IMR-90 (cell line): ENCODE measurements at regions not wholly inside any gene's neighbourhood (a gene's known extent, or its start where the extent isn't known, plus 50 kb on each side); places are given as distances from the start of the nearest gene placed in this dataset.

ENCODE experiments used
- ATAC-seq: fragments of 200-7000 bp; cut with Tn5 transposase; 2 replicates; pipeline ENCODE4 v1.9.1; 2020; ENCODE audit warnings: low read depth, mild to moderate bottlenecking, moderate library complexity
- BruUV-seq: library from RNA; stranded (reverse); fragments of 400-500 nt; replicated peaks from 2 replicates; lab custom pipeline; 2021; lab: Mats Ljungman, UMichigan
- CTCF ChIA-PET: fragments of 300-600 bp; formaldehyde crosslinking; extraction: SDS; loops from one replicate; lab custom pipeline; 2021; ENCODE audit warnings: antibody characterized with exemption; lab: Yijun Ruan, JAX
- POLR2A ChIA-PET: fragments of 300-600 bp; sonication (Branson Sonifier 250); formaldehyde crosslinking; loops from one replicate; lab custom pipeline; 2022; ENCODE audit warnings: antibody characterized with exemption; ENCODE audit not compliant: unreplicated experiment; lab: Charles Lee
- DNase-seq: peaks from one replicate; pipeline ENCODE4 v3.0.0; 2013
- H2AFZ ChIP-seq: replicated peaks from 2 replicates; pipeline ENCODE3; 2013; ENCODE audit warnings: low read length, mild to moderate bottlenecking; ENCODE audit not compliant: poor library complexity
- H2AK5ac ChIP-seq: 2 replicates; pipeline ENCODE4 v1.6.1; 2013; ENCODE audit warnings: low read depth, low read length, inconsistent platforms
- H2AK9ac ChIP-seq: replicated peaks from 2 replicates; pipeline ENCODE3; 2013; ENCODE audit warnings: mild to moderate bottlenecking, low read depth, low read length, moderate library complexity; ENCODE audit not compliant: poor library complexity
- H2BK120ac ChIP-seq: 2 replicates; pipeline ENCODE4 v1.6.1; 2013; ENCODE audit warnings: low read depth, low read length, inconsistent platforms
- H2BK15ac ChIP-seq: 3 replicates; pipeline ENCODE4 v1.6.1; 2013; ENCODE audit warnings: low read depth, low read length, inconsistent platforms
- H2BK20ac ChIP-seq: 2 replicates; pipeline ENCODE4 v1.6.1; 2013; ENCODE audit warnings: low read depth, mild to moderate bottlenecking, inconsistent platforms, low read length, moderate library complexity
- H2BK5ac ChIP-seq: 2 replicates; pipeline ENCODE4 v1.6.1; 2013; ENCODE audit warnings: mild to moderate bottlenecking, low read depth, low read length, inconsistent platforms; ENCODE audit not compliant: poor library complexity, severe bottlenecking
- H3K14ac ChIP-seq: replicated peaks from 2 replicates; pipeline ENCODE4 v1.6.1; 2013; ENCODE audit warnings: low read depth, low read length, inconsistent platforms
- H3K18ac ChIP-seq: 2 replicates; pipeline ENCODE4 v1.6.1; 2013; ENCODE audit warnings: low read depth, low read length, control low read depth
- H3K23ac ChIP-seq: 2 replicates; pipeline ENCODE4 v1.6.1; 2013; ENCODE audit warnings: low read depth, low read length, inconsistent platforms
- H3K27ac ChIP-seq: 2 replicates; pipeline ENCODE4 v1.5.1; 2013; ENCODE audit warnings: mild to moderate bottlenecking, control low read depth, low read length; ENCODE audit not compliant: insufficient read depth
- H3K27me3 ChIP-seq: 2 replicates; pipeline ENCODE4 v1.6.1; 2013; ENCODE audit warnings: low read length; ENCODE audit not compliant: control insufficient read depth, insufficient read depth
- H3K36me3 ChIP-seq: 2 replicates; pipeline ENCODE4 v1.6.1; 2013; ENCODE audit warnings: low read length, mixed read lengths; ENCODE audit not compliant: control insufficient read depth, insufficient read depth
- H3K4ac ChIP-seq: 2 replicates; pipeline ENCODE4 v1.6.1; 2013; ENCODE audit warnings: low read depth, low read length, inconsistent platforms
- H3K4me1 ChIP-seq: 2 replicates; pipeline ENCODE4 v1.6.1; 2013; ENCODE audit warnings: low read length, mixed read lengths; ENCODE audit not compliant: control insufficient read depth, insufficient read depth
- H3K4me2 ChIP-seq: 2 replicates; pipeline ENCODE4 v1.6.1; 2013; ENCODE audit warnings: low read depth, mild to moderate bottlenecking, control low read depth, low read length, moderate library complexity
- H3K4me3 ChIP-seq: 2 replicates; pipeline ENCODE4 v1.5.1; 2013; ENCODE audit warnings: low read depth, mild to moderate bottlenecking, control low read depth, low read length, moderate library complexity; ENCODE audit not compliant: insufficient read depth
- H3K56ac ChIP-seq: 2 replicates; pipeline ENCODE4 v1.6.1; 2013; ENCODE audit warnings: low read length, inconsistent platforms; ENCODE audit not compliant: insufficient read depth; ENCODE audit errors: extremely low read depth
- H3K79me1 ChIP-seq, 2 experiments: 2 replicates each; pipeline ENCODE4 v1.6.1; 2013; ENCODE audit warnings: low read length in 2 of 2, inconsistent platforms in 1 of 2, low read depth in 1 of 2
- H3K9ac ChIP-seq: 2 replicates; pipeline ENCODE4 v1.6.1; 2013; ENCODE audit warnings: low read depth, low read length, control low read depth
- H3K9me1 ChIP-seq: 2 replicates; pipeline ENCODE4 v1.6.1; 2013; ENCODE audit warnings: low read length, inconsistent platforms; ENCODE audit not compliant: insufficient read depth
- H3K9me3 ChIP-seq: 2 replicates; pipeline ENCODE4 v1.6.1; 2013; ENCODE audit warnings: low read length; ENCODE audit not compliant: control insufficient read depth, insufficient read depth
- H4K20me1 ChIP-seq: 2 replicates; pipeline ENCODE4 v1.6.1; 2013; ENCODE audit warnings: low read length, inconsistent platforms; ENCODE audit not compliant: insufficient read depth
- H4K5ac ChIP-seq: 2 replicates; pipeline ENCODE4 v1.6.1; 2013; ENCODE audit warnings: mild to moderate bottlenecking, low read depth, low read length, control low read depth
- H4K8ac ChIP-seq, 2 experiments: 2 replicates each; pipeline ENCODE4 v1.6.1; 2013; ENCODE audit warnings: low read depth in 2 of 2, low read length in 2 of 2, control low read depth in 1 of 2, inconsistent platforms in 1 of 2
- H4K91ac ChIP-seq: 2 replicates; pipeline ENCODE4 v1.6.1; 2013; ENCODE audit warnings: low read depth, low read length, inconsistent platforms; ENCODE audit not compliant: insufficient read depth
- BHLHE40 ChIP-seq: fragments of 150-350 bp; IDR thresholded peaks from 2 replicates; pipeline ENCODE4 v1.6.1; 2016; ENCODE audit warnings: mild to moderate bottlenecking, low read depth, low read length
- CEBPB ChIP-seq: IDR thresholded peaks from 2 replicates; pipeline ENCODE4 v1.6.1; 2012; ENCODE audit warnings: low read depth, low read length, improper control_type of control experiment
- CHD1 ChIP-seq: IDR thresholded peaks from 2 replicates; pipeline ENCODE4 v1.6.1; 2012; ENCODE audit warnings: low read depth, low read length, improper control_type of control experiment
- FOS ChIP-seq: fragments of 150-350 bp; IDR thresholded peaks from 2 replicates; pipeline ENCODE4 v1.6.1; 2016; ENCODE audit warnings: low read depth, low read length
- MAFK ChIP-seq: IDR thresholded peaks from 2 replicates; pipeline ENCODE4 v1.6.1; 2012; ENCODE audit warnings: low read depth, low read length, improper control_type of control experiment
- MAZ ChIP-seq: IDR thresholded peaks from 2 replicates; pipeline ENCODE4 v1.6.1; 2012; ENCODE audit warnings: low read depth, mild to moderate bottlenecking, low read length, improper control_type of control experiment, moderate library complexity, borderline replicate concordance
- MXI1 ChIP-seq: IDR thresholded peaks from 2 replicates; pipeline ENCODE4 v1.6.1; 2012; ENCODE audit warnings: low read depth, mild to moderate bottlenecking, low read length, moderate library complexity, borderline replicate concordance
- NFE2L2 ChIP-seq: fragments of 150-350 bp; IDR thresholded peaks from 2 replicates; pipeline ENCODE4 v1.6.1; 2016; ENCODE audit warnings: low read depth, mild to moderate bottlenecking, low read length
- POLR2A ChIP-seq: IDR thresholded peaks from 2 replicates; pipeline ENCODE4 v1.6.1; 2012; ENCODE audit warnings: mild to moderate bottlenecking, low read depth, low read length
- RAD21 ChIP-seq: IDR thresholded peaks from 2 replicates; pipeline ENCODE4 v1.6.1; 2012; ENCODE audit warnings: low read length, improper control_type of control experiment
- RCOR1 ChIP-seq: IDR thresholded peaks from 2 replicates; pipeline ENCODE4 v1.6.1; 2012; ENCODE audit warnings: mild to moderate bottlenecking, low read length, improper control_type of control experiment; ENCODE audit not compliant: insufficient replicate concordance
- RFX5 ChIP-seq: IDR thresholded peaks from 2 replicates; pipeline ENCODE4 v1.8.0; 2012; ENCODE audit warnings: low read depth, mild to moderate bottlenecking, low read length, moderate library complexity
- SMC3 ChIP-seq: fragments of 150-350 bp; IDR thresholded peaks from 2 replicates; pipeline ENCODE4 v1.6.1; 2016; ENCODE audit warnings: low read depth, mild to moderate bottlenecking, antibody characterized with exemption, low read length, moderate library complexity
- WGBS, 2 experiments: methylation state at CpG; one replicate each; pipeline versions ENCODE4 v1.1.5 to v1.1.7; 2013; ENCODE audit warnings: missing lambda C conversion rate in 2 of 2; ENCODE audit not compliant: insufficient read length in 1 of 2; ENCODE audit errors: extremely low coverage in 2 of 2; 5-methylcytosine and 5-hydroxymethylcytosine counted together
- dilution Hi-C: fragments of 300-500 bp; cut with HindIII; formaldehyde crosslinking; loops from one replicate; pipeline ENCODE4 v1.14.3; 2018; ENCODE audit warnings: low sequenced_read_pairs; ENCODE audit not compliant: unreplicated experiment
- in situ Hi-C: fragments of 300-500 bp; cut with MboI; formaldehyde crosslinking; loops from 3 replicates; pipeline ENCODE4 v1.14.3; 2019; ENCODE audit warnings: low sequenced_read_pairs, inconsistent platforms, mixed read lengths
- intact Hi-C: fragments of 100-400 bp; cut with micrococcal nuclease; formaldehyde crosslinking; loops from 2 replicates; pipeline ENCODE4 v1.10.0; 2022
- TF ChIP-seq, protein P1 (sequence below): fragments of 150-350 bp; IDR thresholded peaks from 2 replicates; pipeline ENCODE4 v1.6.1; 2017; ENCODE audit warnings: mild to moderate bottlenecking, antibody characterized with exemption, low read length, low read depth
- TF ChIP-seq, protein P2 (sequence below): fragments of 150-350 bp; IDR thresholded peaks from 2 replicates; pipeline ENCODE4 v1.6.1; 2016; ENCODE audit warnings: low read depth, mild to moderate bottlenecking, low read length, moderate library complexity, borderline replicate concordance
- TF ChIP-seq, protein P3 (sequence below): conservative IDR thresholded peaks from 2 replicates; pipeline ENCODE4 v1.5.1; 2012; ENCODE audit warnings: mild to moderate bottlenecking, low read depth, low read length, improper control_type of control experiment

DNA sequence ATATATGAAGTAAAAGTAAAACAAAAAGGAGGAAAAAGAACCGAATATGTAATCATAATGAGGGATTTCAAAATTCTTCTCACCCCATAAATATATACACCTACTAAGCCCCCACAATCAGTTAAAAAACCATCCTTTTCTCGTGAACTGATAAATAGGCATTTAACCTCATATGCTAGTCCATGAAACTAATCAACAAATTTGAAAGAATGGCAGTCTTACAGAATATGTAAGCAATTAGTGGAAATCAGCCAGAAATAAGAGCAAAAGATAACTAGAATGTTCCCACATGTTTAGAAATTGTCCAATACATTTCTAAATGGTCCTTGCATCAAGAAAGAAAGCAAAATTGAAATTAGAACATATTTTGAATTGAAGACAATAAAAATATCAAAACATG, 849.4 kb upstream of the CXADR start:
- Histone ChIP-seq H3K9me3 (no peaks in the 10 kb centered on the region), H2BK20ac (no peak overlapping the region), H3K27me3 (no peaks in the 10 kb centered on the region), H3K23ac (no peak overlapping the region), H3K4me1 (no peaks in the 10 kb centered on the region), H3K18ac (no peak overlapping the region), H4K91ac (no peak overlapping the region), H3K36me3 (no peaks in the 10 kb centered on the region), H4K5ac (no peak overlapping the region), H3K56ac (no peak overlapping the region), H4K20me1 (no peaks in the 10 kb centered on the region), H2AK9ac (no peak overlapping the region), H2BK15ac (no peak overlapping the region), H3K4me3 (no peak overlapping the region), H2AFZ (no peak overlapping the region), H3K27ac (no peak overlapping the region), H2BK5ac (no peak overlapping the region), H3K9me1 (no peaks in the 10 kb centered on the region), H3K79me1 (no peaks in the 10 kb centered on the region), H2BK120ac (no peak overlapping the region), H3K14ac (no peak overlapping the region), H3K4ac (no peak overlapping the region), H4K8ac (no peak overlapping the region), H3K4me2 (no peak overlapping the region), H2AK5ac (no peak overlapping the region), H3K9ac (no peak overlapping the region)
- POLR2A ChIA-PET = no interaction called here
- in situ Hi-C loops (no loop called here), dilution Hi-C loops (no loop called here), intact Hi-C loops (no loop called here)
- DNase-seq = no peak
- ATAC-seq = no peak
- BruUV-seq = no TSS peak
- WGBS, 2 experiments = no CpG with 5 or more reads among the region's 2 CpGs
- CTCF ChIA-PET = no interaction called here
- no peak for TF ChIP-seq SMC3
- TF ChIP-seq BHLHE40 = no peak
- TF ChIP-seq MAZ = no peak
- TF ChIP-seq POLR2A = no peak
- TF ChIP-seq MAFK = no peak
- no peak for TF ChIP-seq FOS
- TF ChIP-seq CEBPB = no peak
- TF ChIP-seq, protein P1, sequence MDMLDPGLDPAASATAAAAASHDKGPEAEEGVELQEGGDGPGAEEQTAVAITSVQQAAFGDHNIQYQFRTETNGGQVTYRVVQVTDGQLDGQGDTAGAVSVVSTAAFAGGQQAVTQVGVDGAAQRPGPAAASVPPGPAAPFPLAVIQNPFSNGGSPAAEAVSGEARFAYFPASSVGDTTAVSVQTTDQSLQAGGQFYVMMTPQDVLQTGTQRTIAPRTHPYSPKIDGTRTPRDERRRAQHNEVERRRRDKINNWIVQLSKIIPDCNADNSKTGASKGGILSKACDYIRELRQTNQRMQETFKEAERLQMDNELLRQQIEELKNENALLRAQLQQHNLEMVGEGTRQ = no peak
- no peak for TF ChIP-seq MXI1
- no peak for TF ChIP-seq RCOR1
- TF ChIP-seq, protein P2, sequence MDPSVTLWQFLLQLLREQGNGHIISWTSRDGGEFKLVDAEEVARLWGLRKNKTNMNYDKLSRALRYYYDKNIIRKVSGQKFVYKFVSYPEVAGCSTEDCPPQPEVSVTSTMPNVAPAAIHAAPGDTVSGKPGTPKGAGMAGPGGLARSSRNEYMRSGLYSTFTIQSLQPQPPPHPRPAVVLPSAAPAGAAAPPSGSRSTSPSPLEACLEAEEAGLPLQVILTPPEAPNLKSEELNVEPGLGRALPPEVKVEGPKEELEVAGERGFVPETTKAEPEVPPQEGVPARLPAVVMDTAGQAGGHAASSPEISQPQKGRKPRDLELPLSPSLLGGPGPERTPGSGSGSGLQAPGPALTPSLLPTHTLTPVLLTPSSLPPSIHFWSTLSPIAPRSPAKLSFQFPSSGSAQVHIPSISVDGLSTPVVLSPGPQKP = no peak
- TF ChIP-seq CHD1 = no peak
- no peak for TF ChIP-seq NFE2L2
- TF ChIP-seq RFX5 = no peak
- TF ChIP-seq RAD21 = no peak
- TF ChIP-seq, protein P3, sequence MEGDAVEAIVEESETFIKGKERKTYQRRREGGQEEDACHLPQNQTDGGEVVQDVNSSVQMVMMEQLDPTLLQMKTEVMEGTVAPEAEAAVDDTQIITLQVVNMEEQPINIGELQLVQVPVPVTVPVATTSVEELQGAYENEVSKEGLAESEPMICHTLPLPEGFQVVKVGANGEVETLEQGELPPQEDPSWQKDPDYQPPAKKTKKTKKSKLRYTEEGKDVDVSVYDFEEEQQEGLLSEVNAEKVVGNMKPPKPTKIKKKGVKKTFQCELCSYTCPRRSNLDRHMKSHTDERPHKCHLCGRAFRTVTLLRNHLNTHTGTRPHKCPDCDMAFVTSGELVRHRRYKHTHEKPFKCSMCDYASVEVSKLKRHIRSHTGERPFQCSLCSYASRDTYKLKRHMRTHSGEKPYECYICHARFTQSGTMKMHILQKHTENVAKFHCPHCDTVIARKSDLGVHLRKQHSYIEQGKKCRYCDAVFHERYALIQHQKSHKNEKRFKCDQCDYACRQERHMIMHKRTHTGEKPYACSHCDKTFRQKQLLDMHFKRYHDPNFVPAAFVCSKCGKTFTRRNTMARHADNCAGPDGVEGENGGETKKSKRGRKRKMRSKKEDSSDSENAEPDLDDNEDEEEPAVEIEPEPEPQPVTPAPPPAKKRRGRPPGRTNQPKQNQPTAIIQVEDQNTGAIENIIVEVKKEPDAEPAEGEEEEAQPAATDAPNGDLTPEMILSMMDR = no peak
